ENCODE measurements at regions not wholly inside any gene's neighbourhood (a gene's known extent, or its start where the extent isn't known, plus 50 kb on each side); places are given as distances from the start of the nearest gene placed in this dataset.

DNA sequence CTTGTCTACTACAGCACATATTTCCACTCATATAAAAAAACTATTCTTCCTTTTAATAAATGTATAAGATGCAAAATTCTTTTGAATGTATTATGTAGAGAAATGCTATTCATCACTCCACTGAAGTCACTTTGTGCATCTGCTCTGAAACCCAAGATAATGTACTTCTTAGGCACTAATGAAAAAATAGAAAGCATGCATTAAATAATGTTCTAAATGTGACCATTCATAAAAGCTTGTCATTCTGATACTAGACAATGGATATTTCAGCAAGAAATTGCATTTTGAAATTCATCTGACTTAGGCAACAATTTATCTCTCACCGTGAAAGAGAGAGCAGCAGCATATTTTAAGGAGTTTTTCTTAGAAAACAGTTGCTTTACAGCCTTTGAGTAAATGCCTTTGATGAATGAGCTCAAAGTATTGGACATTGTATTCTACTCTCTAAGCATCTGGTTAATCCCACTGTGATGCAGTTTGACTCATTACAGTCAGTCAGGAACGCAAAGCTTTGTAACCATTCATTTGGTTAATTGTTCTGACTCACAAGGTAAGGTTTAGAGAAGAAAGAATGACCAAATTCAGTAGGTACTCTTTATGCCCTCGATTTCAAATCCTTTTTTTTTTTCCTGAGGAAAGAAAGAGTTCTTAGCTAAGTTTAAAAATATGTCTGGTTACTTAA, 2233.8 kb upstream of the C9orf72 start:
- ATAC-seq (no peak), DNase-seq (no peak)
- Histone ChIP-seq H3K9me3 (peaks cover 0 to 45% (median 5%) of the 10 kb centered on the region in 11 donors), H3K36me3 (no peaks in the 10 kb centered on the region), H3K27me3 (no peaks in the 10 kb centered on the region), H3K27ac (no peak overlapping the region), H3K4me1 (no peaks in the 10 kb centered on the region), H3K4me3 (no peak overlapping the region)
- intact Hi-C loops (cut with DNase I) = loop anchor here in 1 of 10 donors (10.0 kb wide), 1 partner anchor 48 kb away; no protein-coding TSS in a partner anchor
- TF ChIP-seq, protein P1, sequence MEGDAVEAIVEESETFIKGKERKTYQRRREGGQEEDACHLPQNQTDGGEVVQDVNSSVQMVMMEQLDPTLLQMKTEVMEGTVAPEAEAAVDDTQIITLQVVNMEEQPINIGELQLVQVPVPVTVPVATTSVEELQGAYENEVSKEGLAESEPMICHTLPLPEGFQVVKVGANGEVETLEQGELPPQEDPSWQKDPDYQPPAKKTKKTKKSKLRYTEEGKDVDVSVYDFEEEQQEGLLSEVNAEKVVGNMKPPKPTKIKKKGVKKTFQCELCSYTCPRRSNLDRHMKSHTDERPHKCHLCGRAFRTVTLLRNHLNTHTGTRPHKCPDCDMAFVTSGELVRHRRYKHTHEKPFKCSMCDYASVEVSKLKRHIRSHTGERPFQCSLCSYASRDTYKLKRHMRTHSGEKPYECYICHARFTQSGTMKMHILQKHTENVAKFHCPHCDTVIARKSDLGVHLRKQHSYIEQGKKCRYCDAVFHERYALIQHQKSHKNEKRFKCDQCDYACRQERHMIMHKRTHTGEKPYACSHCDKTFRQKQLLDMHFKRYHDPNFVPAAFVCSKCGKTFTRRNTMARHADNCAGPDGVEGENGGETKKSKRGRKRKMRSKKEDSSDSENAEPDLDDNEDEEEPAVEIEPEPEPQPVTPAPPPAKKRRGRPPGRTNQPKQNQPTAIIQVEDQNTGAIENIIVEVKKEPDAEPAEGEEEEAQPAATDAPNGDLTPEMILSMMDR (IDR thresholded peaks at IDR 0.05) = no peak
- WGBS, 2 donors = 50 to 61% methylated on average over 3 of the region's 3 CpGs

DNA sequence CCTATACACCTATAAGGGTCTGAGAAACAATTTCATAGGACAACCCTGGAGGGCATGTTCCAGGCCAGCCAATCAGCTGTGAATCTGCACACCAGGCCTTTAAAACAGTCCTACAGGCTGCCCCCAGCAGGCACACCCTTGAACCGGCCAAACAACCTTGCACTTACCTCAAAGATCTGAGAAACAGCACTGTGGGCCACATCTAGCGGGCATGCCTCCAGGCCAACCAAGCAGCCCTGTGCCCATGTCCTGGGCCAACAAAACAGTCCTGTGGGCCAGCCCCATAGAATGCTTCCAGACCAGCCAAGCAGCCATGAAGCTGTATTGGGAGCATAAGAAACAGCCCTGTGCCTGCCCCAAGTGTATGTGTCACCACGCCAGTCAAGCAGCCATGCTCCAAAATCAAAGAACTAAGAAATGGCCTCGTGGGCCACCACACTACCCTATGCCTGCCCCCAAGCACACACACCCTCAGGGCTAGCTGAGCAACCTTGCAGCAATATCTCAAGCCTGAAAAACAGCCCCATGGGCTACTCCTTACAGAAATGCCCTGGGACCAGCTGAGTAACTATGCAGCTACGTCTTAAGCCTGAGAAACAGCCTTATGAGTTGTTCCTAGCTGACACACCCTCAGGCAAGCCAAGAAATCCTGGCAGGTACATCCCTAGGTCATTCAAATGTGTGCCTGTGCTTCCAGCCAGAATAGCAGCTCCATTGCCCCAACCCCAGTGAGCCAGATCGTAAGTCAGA, 2243.8 kb upstream of the C9orf72 start:
- intact Hi-C loops (cut with DNase I) = loop anchor here in 1 of 10 donors (10.0 kb wide), 1 partner anchor 62 kb away; no protein-coding TSS in a partner anchor
- Histone ChIP-seq H3K27ac (no peak overlapping the region), H3K27me3 (no peaks in the 10 kb centered on the region), H3K4me3 (no peak overlapping the region), H3K9me3 (peaks cover 0 to 67% (median 7%) of the 10 kb centered on the region in 11 donors), H3K36me3 (no peaks in the 10 kb centered on the region), H3K4me1 (no peaks in the 10 kb centered on the region)
- TF ChIP-seq, protein P1 (IDR thresholded peaks at IDR 0.05) = no peak
- 72 to 77% methylated on average over 6 of the region's 6 CpGs for WGBS, 2 donors
- ATAC-seq = no peak
- DNase-seq = no peak

DNA sequence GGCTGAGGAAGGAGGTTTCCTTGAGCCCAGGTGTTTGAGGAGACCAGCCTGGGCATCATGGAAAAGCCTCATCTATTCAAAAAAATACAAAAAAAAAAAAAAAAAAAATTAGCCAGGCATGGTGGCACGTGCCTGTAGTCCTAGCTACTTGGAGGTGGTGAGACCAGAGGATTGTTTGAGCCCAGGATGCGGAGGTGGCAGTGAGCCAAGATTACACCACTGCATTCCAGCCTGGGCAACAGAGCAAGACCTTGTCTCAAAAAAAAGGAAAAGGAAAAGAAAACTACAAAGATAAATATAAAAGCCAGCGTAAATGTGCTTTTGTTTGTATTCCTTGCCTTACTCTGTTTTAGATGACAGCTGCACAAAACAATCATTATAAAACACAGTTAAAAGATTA, 2249.2 kb upstream of the C9orf72 start:
- Histone ChIP-seq H3K27me3 (no peaks in the 10 kb centered on the region), H3K27ac (no peak overlapping the region), H3K4me1 (no peaks in the 10 kb centered on the region), H3K9me3 (peaks cover 0 to 72% (median 7%) of the 10 kb centered on the region in 11 donors), H3K4me3 (no peak overlapping the region), H3K36me3 (no peaks in the 10 kb centered on the region)
- ATAC-seq (no peak), DNase-seq (no peak)
- intact Hi-C loops (cut with DNase I) = loop anchor here in 1 of 10 donors (10.0 kb wide), 1 partner anchor 58 kb away; no protein-coding TSS in a partner anchor
- TF ChIP-seq, protein P1 (IDR thresholded peaks at IDR 0.05) = no peak
- whole genome bisulfite sequencing, 2 donors = 61 to 62% methylated on average over 3 of the region's 3 CpGs

DNA sequence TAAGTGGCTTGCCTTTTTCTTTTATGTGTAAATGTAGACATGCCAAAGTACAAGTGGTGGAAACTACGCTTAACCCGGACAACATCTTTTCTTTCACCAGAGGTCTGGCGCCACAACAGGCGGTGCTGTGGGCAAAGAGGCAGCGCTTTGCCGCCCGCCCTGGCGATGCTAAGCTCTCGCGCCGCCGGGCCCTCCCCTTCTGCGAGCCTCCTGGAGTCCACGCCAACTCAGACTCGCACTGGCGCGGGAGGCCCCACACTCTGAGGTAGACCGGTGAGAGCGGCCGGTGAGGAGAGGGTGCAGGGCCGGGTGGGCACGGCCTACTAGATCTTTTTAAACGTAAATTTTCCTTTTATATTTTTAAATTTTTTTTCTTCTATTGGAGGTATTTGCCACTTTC, 2253.1 kb upstream of the C9orf72 start:
- no peak overlapping the region for H3K27ac ChIP-seq
- TF ChIP-seq, protein P1 (IDR thresholded peaks at IDR 0.05) = no peak
- DNase-seq (no peak), ATAC-seq (no peak)
- no peaks in the 10 kb centered on the region for H3K36me3 ChIP-seq
- 95 to 96% methylated on average over 23 of the region's 23 CpGs for WGBS, 2 donors
- no peak overlapping the region for H3K4me3 ChIP-seq
- no peaks in the 10 kb centered on the region for H3K4me1 ChIP-seq
- H3K9me3 ChIP-seq = peaks cover 0 to 44% (median 0%) of the 10 kb centered on the region in 11 donors
- no peaks in the 10 kb centered on the region for H3K27me3 ChIP-seq
- intact Hi-C loops (cut with DNase I) = loop anchor here in 1 of 10 donors (10.0 kb wide), 1 partner anchor 62 kb away; no protein-coding TSS in a partner anchor
